ENCODE measurements at regions not wholly inside any gene's neighbourhood (a gene's known extent, or its start where the extent isn't known, plus 50 kb on each side); places are given as distances from the start of the nearest gene placed in this dataset.

- TF ChIP-seq EZH2phosphoT487 (IDR thresholded peaks at IDR 0.05; ENCODE audit: insufficient read depth, low read depth) (no peak), EZH2 (IDR thresholded peaks at IDR 0.05; ENCODE audit: insufficient read depth, poor library complexity, severe bottlenecking) (no peak)
Observed at GRCh38 chr10:130781623-130782022, 529.9 kb downstream of the TCERG1L start.

Measured in GM23248 (cell line).